ENCODE measurements at regions not wholly inside any gene's neighbourhood (a gene's known extent, or its start where the extent isn't known, plus 50 kb on each side); places are given as distances from the start of the nearest gene placed in this dataset.
"Not testable (repeated sequence)": the region's sequence is repeated elsewhere in the genome, so short reads cannot be mapped to it uniquely, and the experiment has no call there.

- H3K4me1 Mint-ChIP-seq: no peaks in the 10 kb centered on the region
- no peaks in the 10 kb centered on the region for H3K27me3 Mint-ChIP-seq
- H3K4me3 Mint-ChIP-seq: no peak overlapping the region
These were observed 287.4 kb upstream of the SEMA3C start for GRCh38 chr7:81206217-81206616.

GRCh38 chr7:81201188-81201587 is 282.3 kb upstream of the SEMA3C start:
- Mint-ChIP-seq H3K36me3 (peaks cover 1% of the 10 kb centered on the region), H3K9me3 (peaks cover 0 to 7% (median 6%) of the 10 kb centered on the region in 3 donors), H3K27me3 (no peaks in the 10 kb centered on the region), H3K4me1 (no peaks in the 10 kb centered on the region), H3K4me3 (no peak overlapping the region), H3K27ac (no peak overlapping the region)

More at GRCh38 chr7:81206217-81206616, 287.4 kb upstream of the SEMA3C start:
- Mint-ChIP-seq H3K27ac (no peak overlapping the region), H3K9me3 (peaks cover 4 to 7% (median 4%) of the 10 kb centered on the region in 3 donors), H3K36me3 (peaks cover under 1% of the 10 kb centered on the region)

GRCh38 chr7:81198766-81199165 is 279.9 kb upstream of the SEMA3C start:
- H3K27me3 Mint-ChIP-seq: no peaks in the 10 kb centered on the region
- peaks cover 0 to 5% (median 4%) of the 10 kb centered on the region in 3 donors for H3K9me3 Mint-ChIP-seq
- no peaks in the 10 kb centered on the region for H3K4me1 Mint-ChIP-seq
- H3K4me3 Mint-ChIP-seq: no peak overlapping the region
- no peak overlapping the region for H3K27ac Mint-ChIP-seq
- H3K36me3 Mint-ChIP-seq: peaks cover 1% of the 10 kb centered on the region

DNA sequence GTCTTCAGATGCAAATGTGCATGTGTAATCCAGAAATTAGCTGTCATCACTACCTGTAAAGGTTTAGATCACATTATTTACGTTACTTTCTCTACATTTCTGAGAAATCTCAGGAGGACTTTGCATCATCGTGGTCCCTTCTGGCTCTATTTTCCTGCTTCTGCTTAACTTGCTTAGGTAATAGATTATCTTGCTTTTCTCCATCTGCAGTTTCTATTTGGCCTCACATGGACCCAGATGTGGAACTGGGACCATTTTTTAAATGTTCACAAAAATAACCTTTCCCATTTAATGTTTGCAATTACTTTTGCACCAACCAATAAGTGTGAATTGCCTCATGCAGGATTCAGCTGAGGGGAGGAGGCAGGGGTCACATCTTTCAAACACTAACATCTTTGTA is 278.4 kb upstream of the SEMA3C start:
- Mint-ChIP-seq H3K27me3 (no peaks in the 10 kb centered on the region), H3K9me3 (peaks cover 0 to 7% (median 5%) of the 10 kb centered on the region in 3 donors), H3K4me1 (no peaks in the 10 kb centered on the region), H3K36me3 (peaks cover 1% of the 10 kb centered on the region), H3K4me3 (no peak overlapping the region), H3K27ac (no peak overlapping the region)

DNA sequence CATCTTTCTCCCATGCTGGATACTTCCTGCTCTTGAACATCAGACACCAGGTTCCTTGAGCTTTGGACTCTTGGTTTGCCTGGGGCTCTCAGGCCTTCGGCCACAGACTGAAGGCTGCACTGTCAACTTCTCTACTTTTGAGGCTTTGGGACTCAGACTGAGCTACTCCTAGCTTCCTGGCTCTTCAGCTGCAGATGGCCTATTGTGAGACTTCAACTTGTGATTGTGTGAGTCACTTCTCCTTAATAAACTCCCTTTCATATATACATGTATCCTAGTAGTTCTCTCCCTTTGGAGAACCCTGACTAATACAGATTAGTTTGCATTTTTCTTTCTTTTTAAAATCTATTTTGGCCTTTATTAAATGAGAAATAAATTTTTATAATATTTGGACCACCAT is 276.2 kb upstream of the SEMA3C start:
- Mint-ChIP-seq H3K27ac (no peak overlapping the region), H3K36me3 (no peaks in the 10 kb centered on the region)

GRCh38 chr7:81190997-81191768 is 272.3 kb upstream of the SEMA3C start:
- H3K4me1 Mint-ChIP-seq: no peaks in the 10 kb centered on the region
- H3K4me3 Mint-ChIP-seq: no peak overlapping the region
- no peaks in the 10 kb centered on the region for H3K36me3 Mint-ChIP-seq
- no peak overlapping the region for H3K27ac Mint-ChIP-seq
- H3K27me3 Mint-ChIP-seq: no peaks in the 10 kb centered on the region
- peaks cover 3 to 14% (median 8%) of the 10 kb centered on the region in 3 donors for H3K9me3 Mint-ChIP-seq

More for the DNA sequence above, 276.2 kb upstream of the SEMA3C start:
- Mint-ChIP-seq H3K4me1 (no peaks in the 10 kb centered on the region), H3K4me3 (no peak overlapping the region), H3K9me3 (peaks cover 3 to 7% (median 3%) of the 10 kb centered on the region in 3 donors), H3K27me3 (no peaks in the 10 kb centered on the region)

DNA sequence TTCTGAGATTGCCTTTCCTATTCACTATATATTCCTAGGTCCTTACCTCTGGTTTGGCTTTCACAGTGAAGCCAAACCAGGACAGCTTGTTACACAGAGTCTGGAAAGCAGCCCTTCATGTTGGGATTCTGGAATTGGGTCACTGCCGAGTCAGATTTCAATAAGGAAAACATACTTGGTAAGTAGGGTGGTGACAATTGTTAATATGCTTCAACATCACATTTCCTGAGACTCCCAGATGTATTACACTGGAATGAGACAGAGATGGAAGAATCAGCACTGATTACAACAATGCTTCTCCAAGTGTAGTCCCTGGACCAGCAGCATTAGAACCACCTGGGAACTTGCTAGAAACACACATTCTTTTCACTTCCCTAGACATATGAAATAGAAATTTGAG is 268.9 kb upstream of the SEMA3C start:
- no peaks in the 10 kb centered on the region for H3K36me3 Mint-ChIP-seq
- peaks cover 3 to 11% (median 8%) of the 10 kb centered on the region in 3 donors for H3K9me3 Mint-ChIP-seq
- no peak overlapping the region for H3K4me3 Mint-ChIP-seq
- H3K27me3 Mint-ChIP-seq: no peaks in the 10 kb centered on the region
- no peaks in the 10 kb centered on the region for H3K4me1 Mint-ChIP-seq
- H3K27ac Mint-ChIP-seq: no peak overlapping the region

- H3K4me3 Mint-ChIP-seq: no peak overlapping the region
- H3K9me3 Mint-ChIP-seq: peaks cover 3 to 11% (median 8%) of the 10 kb centered on the region in 3 donors
- H3K36me3 Mint-ChIP-seq: no peaks in the 10 kb centered on the region
- no peak overlapping the region for H3K27ac Mint-ChIP-seq
- no peaks in the 10 kb centered on the region for H3K4me1 Mint-ChIP-seq
- H3K27me3 Mint-ChIP-seq: no peaks in the 10 kb centered on the region
These were observed 267.8 kb upstream of the SEMA3C start for GRCh38 chr7:81186691-81187090.

DNA sequence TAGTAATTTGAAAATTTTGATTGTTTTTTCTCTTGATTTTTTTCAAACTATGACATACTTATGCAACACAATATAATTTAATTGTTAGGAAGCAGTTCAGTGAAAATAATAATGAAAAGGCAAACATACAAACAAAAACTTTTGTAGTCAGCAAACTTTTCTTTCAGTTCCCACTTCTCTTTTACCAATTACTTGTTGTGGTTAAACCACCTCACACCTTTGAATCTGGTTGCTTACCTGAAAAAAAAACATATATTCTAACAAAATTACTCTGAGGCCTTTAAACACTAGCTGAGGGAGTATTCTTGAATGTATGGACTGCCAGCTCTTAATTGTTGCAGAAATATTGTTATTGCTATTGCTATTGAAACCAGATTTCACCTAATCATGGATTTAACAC is 266.2 kb upstream of the SEMA3C start:
- no peak overlapping the region for H3K4me3 Mint-ChIP-seq
- no peaks in the 10 kb centered on the region for H3K36me3 Mint-ChIP-seq
- H3K27me3 Mint-ChIP-seq: no peaks in the 10 kb centered on the region
- H3K9me3 Mint-ChIP-seq: peaks cover 3 to 15% (median 5%) of the 10 kb centered on the region in 3 donors
- H3K4me1 Mint-ChIP-seq: no peaks in the 10 kb centered on the region
- H3K27ac Mint-ChIP-seq: no peak overlapping the region

DNA sequence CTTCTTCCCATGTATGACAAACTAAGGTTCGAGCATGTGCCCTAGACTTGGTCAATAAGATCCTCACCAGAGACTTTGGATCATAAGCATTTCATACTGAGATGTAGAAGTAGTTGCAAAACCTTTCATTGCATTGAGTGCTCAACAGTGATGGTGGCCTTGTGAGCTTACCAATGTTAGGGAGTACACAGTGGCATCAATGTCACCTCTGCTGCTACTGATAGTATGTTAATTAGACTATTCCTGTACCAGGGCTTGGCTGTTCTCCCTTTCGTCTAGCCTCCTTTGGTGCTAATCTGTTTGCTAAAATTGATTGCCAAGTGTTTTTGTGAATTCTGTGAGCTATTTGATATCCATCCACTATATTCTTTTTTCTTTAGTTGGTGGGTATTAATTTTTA is 264.5 kb upstream of the SEMA3C start:
- no peak overlapping the region for H3K27ac Mint-ChIP-seq
- H3K9me3 Mint-ChIP-seq: peaks cover 3 to 15% (median 3%) of the 10 kb centered on the region in 3 donors
- no peaks in the 10 kb centered on the region for H3K4me1 Mint-ChIP-seq
- H3K4me3 Mint-ChIP-seq: no peak overlapping the region
- no peaks in the 10 kb centered on the region for H3K27me3 Mint-ChIP-seq
- H3K36me3 Mint-ChIP-seq: no peaks in the 10 kb centered on the region

- not testable (repeated sequence) for H3K4me1 Mint-ChIP-seq, H3K27me3 Mint-ChIP-seq, H3K4me3 Mint-ChIP-seq, H3K9me3 Mint-ChIP-seq, H3K36me3 Mint-ChIP-seq
- peak overlapping the region in 1 of 3 donors; percentile 11 for H3K27ac Mint-ChIP-seq
These were observed 263.2 kb upstream of the SEMA3C start for GRCh38 chr7:81182056-81182455.

- no peaks in the 10 kb centered on the region for H3K27me3 Mint-ChIP-seq
- no peaks in the 10 kb centered on the region for H3K36me3 Mint-ChIP-seq
- no peak overlapping the region for H3K27ac Mint-ChIP-seq
- H3K4me3 Mint-ChIP-seq: no peak overlapping the region
- peaks cover 0 to 4% (median 3%) of the 10 kb centered on the region in 3 donors for H3K9me3 Mint-ChIP-seq
- H3K4me1 Mint-ChIP-seq: no peaks in the 10 kb centered on the region
These were observed 262.2 kb upstream of the SEMA3C start for GRCh38 chr7:81181066-81181465.

DNA sequence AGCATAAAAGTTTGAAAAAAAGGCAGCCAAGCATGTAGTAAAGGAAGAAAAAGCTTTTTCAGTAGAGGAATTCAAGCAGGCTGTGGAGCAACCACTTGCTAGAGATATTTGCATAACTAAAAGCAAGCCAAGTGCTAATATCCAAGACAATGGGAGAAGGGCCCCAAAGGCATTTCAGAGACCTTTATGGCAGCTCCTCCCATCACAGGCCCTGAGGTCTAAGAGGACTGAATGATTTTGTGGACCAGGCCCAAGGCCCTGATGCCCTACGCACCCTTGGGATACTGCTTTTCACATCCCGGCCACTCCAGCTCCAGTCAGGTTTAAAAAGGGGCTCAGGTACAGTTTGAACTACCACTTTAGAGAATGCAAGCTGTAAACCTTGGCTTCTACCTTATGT is 261.7 kb upstream of the SEMA3C start:
- Mint-ChIP-seq H3K9me3 (peaks cover 0 to 4% (median 3%) of the 10 kb centered on the region in 3 donors), H3K4me1 (no peaks in the 10 kb centered on the region), H3K4me3 (no peak overlapping the region), H3K27me3 (no peaks in the 10 kb centered on the region), H3K27ac (no peak overlapping the region), H3K36me3 (no peaks in the 10 kb centered on the region)

GRCh38 chr7:81175275-81175940 is 256.6 kb upstream of the SEMA3C start:
- no peaks in the 10 kb centered on the region for H3K4me1 Mint-ChIP-seq
- no peak overlapping the region for H3K4me3 Mint-ChIP-seq
- H3K27ac Mint-ChIP-seq: no peak overlapping the region
- H3K9me3 Mint-ChIP-seq: no peaks in the 10 kb centered on the region
- no peaks in the 10 kb centered on the region for H3K27me3 Mint-ChIP-seq
- no peaks in the 10 kb centered on the region for H3K36me3 Mint-ChIP-seq

GRCh38 chr7:81173766-81174281 is 255.0 kb upstream of the SEMA3C start:
- no peaks in the 10 kb centered on the region for H3K36me3 Mint-ChIP-seq
- no peaks in the 10 kb centered on the region for H3K27me3 Mint-ChIP-seq
- H3K4me1 Mint-ChIP-seq: no peaks in the 10 kb centered on the region
- H3K9me3 Mint-ChIP-seq: no peaks in the 10 kb centered on the region
- H3K4me3 Mint-ChIP-seq: no peak overlapping the region
- no peak overlapping the region for H3K27ac Mint-ChIP-seq

DNA sequence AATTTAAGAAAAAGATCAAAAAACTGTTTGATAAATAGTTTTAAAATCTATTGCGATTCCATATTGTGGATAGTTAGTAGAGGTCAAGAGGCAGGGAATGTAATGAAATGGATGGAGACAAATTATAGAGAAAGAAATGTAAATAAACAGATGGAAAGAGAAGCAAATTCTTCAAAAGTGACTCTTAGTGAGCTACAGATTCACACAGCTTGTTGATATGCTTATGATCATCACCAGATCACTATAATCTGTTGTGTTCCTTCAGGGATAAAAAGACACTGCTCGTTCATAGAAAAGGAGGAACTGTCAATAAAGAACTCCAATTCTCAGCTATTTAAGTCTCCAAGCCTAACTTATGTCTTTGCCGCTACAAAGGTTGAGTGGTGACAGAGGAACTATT is 251.4 kb upstream of the SEMA3C start:
- no peaks in the 10 kb centered on the region for H3K4me1 Mint-ChIP-seq
- H3K9me3 Mint-ChIP-seq: no peaks in the 10 kb centered on the region
- no peaks in the 10 kb centered on the region for H3K36me3 Mint-ChIP-seq
- H3K27me3 Mint-ChIP-seq: no peaks in the 10 kb centered on the region
- no peak overlapping the region for H3K4me3 Mint-ChIP-seq
- H3K27ac Mint-ChIP-seq: no peak overlapping the region

Data from IgD-negative memory B cell (primary cell).